IMR-90 (cell line): ENCODE measurements at regions not wholly inside any gene's neighbourhood (a gene's known extent, or its start where the extent isn't known, plus 50 kb on each side); places are given as distances from the start of the nearest gene placed in this dataset.

Experiments used
- ATAC-seq: fragments of 200-7000 bp; cut with Tn5 transposase; 2 replicates; pipeline ENCODE4 v1.9.1; 2020; ENCODE audit warnings: low read depth, mild to moderate bottlenecking, moderate library complexity
- BruUV-seq: library from RNA; stranded (reverse); fragments of 400-500 nt; replicated peaks from 2 replicates; lab custom pipeline; 2021; lab: Mats Ljungman, UMichigan
- CTCF ChIA-PET: fragments of 300-600 bp; formaldehyde crosslinking; extraction: SDS; loops from one replicate; lab custom pipeline; 2021; ENCODE audit warnings: antibody characterized with exemption; lab: Yijun Ruan, JAX
- POLR2A ChIA-PET: fragments of 300-600 bp; sonication (Branson Sonifier 250); formaldehyde crosslinking; loops from one replicate; lab custom pipeline; 2022; ENCODE audit warnings: antibody characterized with exemption; ENCODE audit not compliant: unreplicated experiment; lab: Charles Lee
- DNase-seq: peaks from one replicate; pipeline ENCODE4 v3.0.0; 2013
- H2AFZ ChIP-seq: replicated peaks from 2 replicates; pipeline ENCODE3; 2013; ENCODE audit warnings: low read length, mild to moderate bottlenecking; ENCODE audit not compliant: poor library complexity
- H2AK5ac ChIP-seq: 2 replicates; pipeline ENCODE4 v1.6.1; 2013; ENCODE audit warnings: low read depth, low read length, inconsistent platforms
- H2AK9ac ChIP-seq: replicated peaks from 2 replicates; pipeline ENCODE3; 2013; ENCODE audit warnings: mild to moderate bottlenecking, low read depth, low read length, moderate library complexity; ENCODE audit not compliant: poor library complexity
- H2BK120ac ChIP-seq: 2 replicates; pipeline ENCODE4 v1.6.1; 2013; ENCODE audit warnings: low read depth, low read length, inconsistent platforms
- H2BK15ac ChIP-seq: 3 replicates; pipeline ENCODE4 v1.6.1; 2013; ENCODE audit warnings: low read depth, low read length, inconsistent platforms
- H2BK20ac ChIP-seq: 2 replicates; pipeline ENCODE4 v1.6.1; 2013; ENCODE audit warnings: low read depth, mild to moderate bottlenecking, inconsistent platforms, low read length, moderate library complexity
- H2BK5ac ChIP-seq: 2 replicates; pipeline ENCODE4 v1.6.1; 2013; ENCODE audit warnings: mild to moderate bottlenecking, low read depth, low read length, inconsistent platforms; ENCODE audit not compliant: poor library complexity, severe bottlenecking
- H3K14ac ChIP-seq: replicated peaks from 2 replicates; pipeline ENCODE4 v1.6.1; 2013; ENCODE audit warnings: low read depth, low read length, inconsistent platforms
- H3K18ac ChIP-seq: 2 replicates; pipeline ENCODE4 v1.6.1; 2013; ENCODE audit warnings: low read depth, low read length, control low read depth
- H3K23ac ChIP-seq: 2 replicates; pipeline ENCODE4 v1.6.1; 2013; ENCODE audit warnings: low read depth, low read length, inconsistent platforms
- H3K27ac ChIP-seq: 2 replicates; pipeline ENCODE4 v1.5.1; 2013; ENCODE audit warnings: mild to moderate bottlenecking, control low read depth, low read length; ENCODE audit not compliant: insufficient read depth
- H3K27me3 ChIP-seq: 2 replicates; pipeline ENCODE4 v1.6.1; 2013; ENCODE audit warnings: low read length; ENCODE audit not compliant: control insufficient read depth, insufficient read depth
- H3K36me3 ChIP-seq: 2 replicates; pipeline ENCODE4 v1.6.1; 2013; ENCODE audit warnings: low read length, mixed read lengths; ENCODE audit not compliant: control insufficient read depth, insufficient read depth
- H3K4ac ChIP-seq: 2 replicates; pipeline ENCODE4 v1.6.1; 2013; ENCODE audit warnings: low read depth, low read length, inconsistent platforms
- H3K4me1 ChIP-seq: 2 replicates; pipeline ENCODE4 v1.6.1; 2013; ENCODE audit warnings: low read length, mixed read lengths; ENCODE audit not compliant: control insufficient read depth, insufficient read depth
- H3K4me2 ChIP-seq: 2 replicates; pipeline ENCODE4 v1.6.1; 2013; ENCODE audit warnings: low read depth, mild to moderate bottlenecking, control low read depth, low read length, moderate library complexity
- H3K4me3 ChIP-seq: 2 replicates; pipeline ENCODE4 v1.5.1; 2013; ENCODE audit warnings: low read depth, mild to moderate bottlenecking, control low read depth, low read length, moderate library complexity; ENCODE audit not compliant: insufficient read depth
- H3K56ac ChIP-seq: 2 replicates; pipeline ENCODE4 v1.6.1; 2013; ENCODE audit warnings: low read length, inconsistent platforms; ENCODE audit not compliant: insufficient read depth; ENCODE audit errors: extremely low read depth
- H3K79me1 ChIP-seq, 2 experiments: 2 replicates each; pipeline ENCODE4 v1.6.1; 2013; ENCODE audit warnings: low read length in 2 of 2, inconsistent platforms in 1 of 2, low read depth in 1 of 2
- H3K9ac ChIP-seq: 2 replicates; pipeline ENCODE4 v1.6.1; 2013; ENCODE audit warnings: low read depth, low read length, control low read depth
- H3K9me1 ChIP-seq: 2 replicates; pipeline ENCODE4 v1.6.1; 2013; ENCODE audit warnings: low read length, inconsistent platforms; ENCODE audit not compliant: insufficient read depth
- H3K9me3 ChIP-seq: 2 replicates; pipeline ENCODE4 v1.6.1; 2013; ENCODE audit warnings: low read length; ENCODE audit not compliant: control insufficient read depth, insufficient read depth
- H4K20me1 ChIP-seq: 2 replicates; pipeline ENCODE4 v1.6.1; 2013; ENCODE audit warnings: low read length, inconsistent platforms; ENCODE audit not compliant: insufficient read depth
- H4K5ac ChIP-seq: 2 replicates; pipeline ENCODE4 v1.6.1; 2013; ENCODE audit warnings: mild to moderate bottlenecking, low read depth, low read length, control low read depth
- H4K8ac ChIP-seq, 2 experiments: 2 replicates each; pipeline ENCODE4 v1.6.1; 2013; ENCODE audit warnings: low read depth in 2 of 2, low read length in 2 of 2, control low read depth in 1 of 2, inconsistent platforms in 1 of 2
- H4K91ac ChIP-seq: 2 replicates; pipeline ENCODE4 v1.6.1; 2013; ENCODE audit warnings: low read depth, low read length, inconsistent platforms; ENCODE audit not compliant: insufficient read depth
- BHLHE40 ChIP-seq: fragments of 150-350 bp; IDR thresholded peaks from 2 replicates; pipeline ENCODE4 v1.6.1; 2016; ENCODE audit warnings: mild to moderate bottlenecking, low read depth, low read length
- CEBPB ChIP-seq: IDR thresholded peaks from 2 replicates; pipeline ENCODE4 v1.6.1; 2012; ENCODE audit warnings: low read depth, low read length, improper control_type of control experiment
- CHD1 ChIP-seq: IDR thresholded peaks from 2 replicates; pipeline ENCODE4 v1.6.1; 2012; ENCODE audit warnings: low read depth, low read length, improper control_type of control experiment
- FOS ChIP-seq: fragments of 150-350 bp; IDR thresholded peaks from 2 replicates; pipeline ENCODE4 v1.6.1; 2016; ENCODE audit warnings: low read depth, low read length
- MAFK ChIP-seq: IDR thresholded peaks from 2 replicates; pipeline ENCODE4 v1.6.1; 2012; ENCODE audit warnings: low read depth, low read length, improper control_type of control experiment
- MAZ ChIP-seq: IDR thresholded peaks from 2 replicates; pipeline ENCODE4 v1.6.1; 2012; ENCODE audit warnings: low read depth, mild to moderate bottlenecking, low read length, improper control_type of control experiment, moderate library complexity, borderline replicate concordance
- MXI1 ChIP-seq: IDR thresholded peaks from 2 replicates; pipeline ENCODE4 v1.6.1; 2012; ENCODE audit warnings: low read depth, mild to moderate bottlenecking, low read length, moderate library complexity, borderline replicate concordance
- NFE2L2 ChIP-seq: fragments of 150-350 bp; IDR thresholded peaks from 2 replicates; pipeline ENCODE4 v1.6.1; 2016; ENCODE audit warnings: low read depth, mild to moderate bottlenecking, low read length
- POLR2A ChIP-seq: IDR thresholded peaks from 2 replicates; pipeline ENCODE4 v1.6.1; 2012; ENCODE audit warnings: mild to moderate bottlenecking, low read depth, low read length
- RAD21 ChIP-seq: IDR thresholded peaks from 2 replicates; pipeline ENCODE4 v1.6.1; 2012; ENCODE audit warnings: low read length, improper control_type of control experiment
- RCOR1 ChIP-seq: IDR thresholded peaks from 2 replicates; pipeline ENCODE4 v1.6.1; 2012; ENCODE audit warnings: mild to moderate bottlenecking, low read length, improper control_type of control experiment; ENCODE audit not compliant: insufficient replicate concordance
- RFX5 ChIP-seq: IDR thresholded peaks from 2 replicates; pipeline ENCODE4 v1.8.0; 2012; ENCODE audit warnings: low read depth, mild to moderate bottlenecking, low read length, moderate library complexity
- SMC3 ChIP-seq: fragments of 150-350 bp; IDR thresholded peaks from 2 replicates; pipeline ENCODE4 v1.6.1; 2016; ENCODE audit warnings: low read depth, mild to moderate bottlenecking, antibody characterized with exemption, low read length, moderate library complexity
- WGBS, 2 experiments: methylation state at CpG; one replicate each; pipeline versions ENCODE4 v1.1.5 to v1.1.7; 2013; ENCODE audit warnings: missing lambda C conversion rate in 2 of 2; ENCODE audit not compliant: insufficient read length in 1 of 2; ENCODE audit errors: extremely low coverage in 2 of 2; 5-methylcytosine and 5-hydroxymethylcytosine counted together
- dilution Hi-C: fragments of 300-500 bp; cut with HindIII; formaldehyde crosslinking; loops from one replicate; pipeline ENCODE4 v1.14.3; 2018; ENCODE audit warnings: low sequenced_read_pairs; ENCODE audit not compliant: unreplicated experiment
- in situ Hi-C: fragments of 300-500 bp; cut with MboI; formaldehyde crosslinking; loops from 3 replicates; pipeline ENCODE4 v1.14.3; 2019; ENCODE audit warnings: low sequenced_read_pairs, inconsistent platforms, mixed read lengths
- intact Hi-C: fragments of 100-400 bp; cut with micrococcal nuclease; formaldehyde crosslinking; loops from 2 replicates; pipeline ENCODE4 v1.10.0; 2022
- TF ChIP-seq, protein P1 (sequence below): fragments of 150-350 bp; IDR thresholded peaks from 2 replicates; pipeline ENCODE4 v1.6.1; 2017; ENCODE audit warnings: mild to moderate bottlenecking, antibody characterized with exemption, low read length, low read depth
- TF ChIP-seq, protein P2 (sequence below): fragments of 150-350 bp; IDR thresholded peaks from 2 replicates; pipeline ENCODE4 v1.6.1; 2016; ENCODE audit warnings: low read depth, mild to moderate bottlenecking, low read length, moderate library complexity, borderline replicate concordance
- TF ChIP-seq, protein P3 (sequence below): conservative IDR thresholded peaks from 2 replicates; pipeline ENCODE4 v1.5.1; 2012; ENCODE audit warnings: mild to moderate bottlenecking, low read depth, low read length, improper control_type of control experiment

DNA sequence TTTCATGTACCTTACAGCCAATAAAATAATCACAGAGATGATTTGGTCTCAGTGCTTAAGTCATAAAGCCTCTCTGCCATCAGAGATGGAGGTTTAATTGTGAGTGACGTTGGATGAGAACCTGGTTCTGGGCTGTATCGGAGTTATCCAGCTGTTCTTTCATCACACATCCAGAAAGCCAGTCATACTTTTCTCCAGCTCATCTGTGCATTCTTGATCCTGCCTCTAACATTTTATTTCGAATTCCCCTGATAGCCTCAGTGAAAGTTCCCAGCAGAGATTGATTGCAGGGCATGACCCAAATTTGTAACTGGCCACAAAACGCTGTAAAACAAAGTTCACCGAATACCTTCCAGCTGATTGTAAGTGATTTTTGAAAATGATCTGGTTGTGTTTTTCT lies 212.6 kb upstream of the HABP2 start:
- H2AK9ac ChIP-seq = no peak overlapping the region
- dilution Hi-C loops = no loop called here
- DNase-seq (no peak), ATAC-seq (no peak)
- ChIA-PET POLR2A (no interaction called here), CTCF (no interaction called here)
- no peaks in the 10 kb centered on the region for H3K79me1 ChIP-seq
- in situ Hi-C loops = no loop called here
- no peaks in the 10 kb centered on the region for H3K36me3 ChIP-seq
- H2BK20ac ChIP-seq = no peak overlapping the region
- no peak overlapping the region for H3K18ac ChIP-seq
- H3K23ac ChIP-seq = no peak overlapping the region
- no peaks in the 10 kb centered on the region for H3K9me1 ChIP-seq
- no peak overlapping the region for H3K14ac ChIP-seq
- no peaks in the 10 kb centered on the region for H3K4me1 ChIP-seq
- H3K27me3 ChIP-seq = peaks cover 12% of the 10 kb centered on the region
- H3K9ac ChIP-seq = no peak overlapping the region
- no peak overlapping the region for H4K5ac ChIP-seq
- no peak overlapping the region for H3K27ac ChIP-seq
- no peak overlapping the region for H3K4ac ChIP-seq
- no peak overlapping the region for H4K91ac ChIP-seq
- BruUV-seq = no TSS peak
- no peak overlapping the region for H2BK120ac ChIP-seq
- intact Hi-C loops = no loop called here
- no peak overlapping the region for H2BK15ac ChIP-seq
- no peak overlapping the region for H2AK5ac ChIP-seq
- no peak overlapping the region for H2BK5ac ChIP-seq
- TF ChIP-seq, protein P1, sequence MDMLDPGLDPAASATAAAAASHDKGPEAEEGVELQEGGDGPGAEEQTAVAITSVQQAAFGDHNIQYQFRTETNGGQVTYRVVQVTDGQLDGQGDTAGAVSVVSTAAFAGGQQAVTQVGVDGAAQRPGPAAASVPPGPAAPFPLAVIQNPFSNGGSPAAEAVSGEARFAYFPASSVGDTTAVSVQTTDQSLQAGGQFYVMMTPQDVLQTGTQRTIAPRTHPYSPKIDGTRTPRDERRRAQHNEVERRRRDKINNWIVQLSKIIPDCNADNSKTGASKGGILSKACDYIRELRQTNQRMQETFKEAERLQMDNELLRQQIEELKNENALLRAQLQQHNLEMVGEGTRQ = no peak
- TF ChIP-seq, protein P2, sequence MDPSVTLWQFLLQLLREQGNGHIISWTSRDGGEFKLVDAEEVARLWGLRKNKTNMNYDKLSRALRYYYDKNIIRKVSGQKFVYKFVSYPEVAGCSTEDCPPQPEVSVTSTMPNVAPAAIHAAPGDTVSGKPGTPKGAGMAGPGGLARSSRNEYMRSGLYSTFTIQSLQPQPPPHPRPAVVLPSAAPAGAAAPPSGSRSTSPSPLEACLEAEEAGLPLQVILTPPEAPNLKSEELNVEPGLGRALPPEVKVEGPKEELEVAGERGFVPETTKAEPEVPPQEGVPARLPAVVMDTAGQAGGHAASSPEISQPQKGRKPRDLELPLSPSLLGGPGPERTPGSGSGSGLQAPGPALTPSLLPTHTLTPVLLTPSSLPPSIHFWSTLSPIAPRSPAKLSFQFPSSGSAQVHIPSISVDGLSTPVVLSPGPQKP = no peak
- TF ChIP-seq CHD1 (no peak), RAD21 (no peak), MAZ (no peak), RFX5 (no peak), POLR2A (no peak), RCOR1 (no peak), NFE2L2 (no peak), MXI1 (no peak), BHLHE40 (no peak), MAFK (no peak), SMC3 (no peak), CEBPB (no peak), FOS (no peak)
- TF ChIP-seq, protein P3, sequence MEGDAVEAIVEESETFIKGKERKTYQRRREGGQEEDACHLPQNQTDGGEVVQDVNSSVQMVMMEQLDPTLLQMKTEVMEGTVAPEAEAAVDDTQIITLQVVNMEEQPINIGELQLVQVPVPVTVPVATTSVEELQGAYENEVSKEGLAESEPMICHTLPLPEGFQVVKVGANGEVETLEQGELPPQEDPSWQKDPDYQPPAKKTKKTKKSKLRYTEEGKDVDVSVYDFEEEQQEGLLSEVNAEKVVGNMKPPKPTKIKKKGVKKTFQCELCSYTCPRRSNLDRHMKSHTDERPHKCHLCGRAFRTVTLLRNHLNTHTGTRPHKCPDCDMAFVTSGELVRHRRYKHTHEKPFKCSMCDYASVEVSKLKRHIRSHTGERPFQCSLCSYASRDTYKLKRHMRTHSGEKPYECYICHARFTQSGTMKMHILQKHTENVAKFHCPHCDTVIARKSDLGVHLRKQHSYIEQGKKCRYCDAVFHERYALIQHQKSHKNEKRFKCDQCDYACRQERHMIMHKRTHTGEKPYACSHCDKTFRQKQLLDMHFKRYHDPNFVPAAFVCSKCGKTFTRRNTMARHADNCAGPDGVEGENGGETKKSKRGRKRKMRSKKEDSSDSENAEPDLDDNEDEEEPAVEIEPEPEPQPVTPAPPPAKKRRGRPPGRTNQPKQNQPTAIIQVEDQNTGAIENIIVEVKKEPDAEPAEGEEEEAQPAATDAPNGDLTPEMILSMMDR = no peak
- H2AFZ ChIP-seq = no peak overlapping the region
- no peak overlapping the region for H3K56ac ChIP-seq
- no peaks in the 10 kb centered on the region for H4K20me1 ChIP-seq
- H3K4me3 ChIP-seq = no peak overlapping the region
- no peak overlapping the region for H4K8ac ChIP-seq
- WGBS, 2 experiments = no CpG with 5 or more reads among the region's 5 CpGs
- no peak overlapping the region for H3K4me2 ChIP-seq
- no peaks in the 10 kb centered on the region for H3K9me3 ChIP-seq
